Glutamatergic neuron (in vitro differentiated cells): ENCODE measurements at regions not wholly inside any gene's neighbourhood (a gene's known extent, or its start where the extent isn't known, plus 50 kb on each side); places are given as distances from the start of the nearest gene placed in this dataset.

ENCODE experiments used
- DNase-seq: peaks from one replicate; pipeline ENCODE4 v3.0.0; 2022
- H3K27ac Mint-ChIP-seq: one replicate; pipeline ENCODE4 v1.8.0; 2020; ENCODE audit warnings: mild to moderate bottlenecking, mixed read lengths, inconsistent platforms; ENCODE audit not compliant: unreplicated experiment
- H3K27me3 Mint-ChIP-seq: one replicate; pipeline ENCODE4 v1.8.0; 2020; ENCODE audit warnings: mild to moderate bottlenecking, moderate library complexity, mixed read lengths, inconsistent platforms; ENCODE audit not compliant: unreplicated experiment
- H3K36me3 Mint-ChIP-seq: one replicate; pipeline ENCODE4 v1.8.0; 2020; ENCODE audit warnings: mild to moderate bottlenecking, mixed read lengths, inconsistent platforms; ENCODE audit not compliant: unreplicated experiment
- H3K4me1 Mint-ChIP-seq: one replicate; pipeline ENCODE4 v1.8.0; 2020; ENCODE audit warnings: mild to moderate bottlenecking, low read depth, mixed read lengths, inconsistent platforms; ENCODE audit not compliant: unreplicated experiment
- H3K4me3 Mint-ChIP-seq: one replicate; pipeline ENCODE4 v1.8.0; 2020; ENCODE audit warnings: mild to moderate bottlenecking, mixed read lengths, inconsistent platforms; ENCODE audit not compliant: unreplicated experiment
- H3K9me3 Mint-ChIP-seq: one replicate; pipeline ENCODE4 v1.8.0; 2020; ENCODE audit warnings: mild to moderate bottlenecking, moderate library complexity, mixed read lengths, inconsistent platforms; ENCODE audit not compliant: unreplicated experiment
- TF ChIP-seq, protein P1 (sequence below): fragments of 200-600 bp; sonication (generic); IDR thresholded peaks from one replicate; pipeline ENCODE4 v1.5.0; 2021; ENCODE audit not compliant: partially characterized antibody, unreplicated experiment

DNA sequence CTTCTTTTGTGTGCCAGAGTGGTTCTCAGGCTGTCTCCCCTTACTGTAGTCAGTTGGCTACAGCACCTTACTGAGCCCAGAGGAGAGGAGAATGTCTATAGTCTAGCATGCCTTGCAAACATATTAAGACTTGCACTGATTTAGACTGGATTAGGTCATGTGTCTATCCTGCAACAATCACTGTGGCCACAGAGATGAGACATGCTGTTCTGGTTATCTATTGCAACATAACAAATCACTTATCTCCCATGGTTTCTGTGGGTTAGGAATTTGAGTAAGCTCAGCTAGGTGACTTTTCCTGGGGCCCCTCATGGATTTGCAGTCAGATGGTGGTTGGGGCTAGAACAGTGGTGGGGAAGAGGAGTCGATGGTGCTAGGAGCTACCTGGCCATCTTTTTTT lies 261.3 kb downstream of the SOD2 start:
- Mint-ChIP-seq H3K9me3 (peaks cover 5% of the 10 kb centered on the region), H3K4me1 (no peaks in the 10 kb centered on the region), H3K36me3 (peaks cover 10% of the 10 kb centered on the region), H3K27ac (no peak overlapping the region), H3K4me3 (no peak overlapping the region), H3K27me3 (no peaks in the 10 kb centered on the region)
- no peak for DNase-seq
- TF ChIP-seq, protein P1, sequence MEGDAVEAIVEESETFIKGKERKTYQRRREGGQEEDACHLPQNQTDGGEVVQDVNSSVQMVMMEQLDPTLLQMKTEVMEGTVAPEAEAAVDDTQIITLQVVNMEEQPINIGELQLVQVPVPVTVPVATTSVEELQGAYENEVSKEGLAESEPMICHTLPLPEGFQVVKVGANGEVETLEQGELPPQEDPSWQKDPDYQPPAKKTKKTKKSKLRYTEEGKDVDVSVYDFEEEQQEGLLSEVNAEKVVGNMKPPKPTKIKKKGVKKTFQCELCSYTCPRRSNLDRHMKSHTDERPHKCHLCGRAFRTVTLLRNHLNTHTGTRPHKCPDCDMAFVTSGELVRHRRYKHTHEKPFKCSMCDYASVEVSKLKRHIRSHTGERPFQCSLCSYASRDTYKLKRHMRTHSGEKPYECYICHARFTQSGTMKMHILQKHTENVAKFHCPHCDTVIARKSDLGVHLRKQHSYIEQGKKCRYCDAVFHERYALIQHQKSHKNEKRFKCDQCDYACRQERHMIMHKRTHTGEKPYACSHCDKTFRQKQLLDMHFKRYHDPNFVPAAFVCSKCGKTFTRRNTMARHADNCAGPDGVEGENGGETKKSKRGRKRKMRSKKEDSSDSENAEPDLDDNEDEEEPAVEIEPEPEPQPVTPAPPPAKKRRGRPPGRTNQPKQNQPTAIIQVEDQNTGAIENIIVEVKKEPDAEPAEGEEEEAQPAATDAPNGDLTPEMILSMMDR, result no peak

DNA sequence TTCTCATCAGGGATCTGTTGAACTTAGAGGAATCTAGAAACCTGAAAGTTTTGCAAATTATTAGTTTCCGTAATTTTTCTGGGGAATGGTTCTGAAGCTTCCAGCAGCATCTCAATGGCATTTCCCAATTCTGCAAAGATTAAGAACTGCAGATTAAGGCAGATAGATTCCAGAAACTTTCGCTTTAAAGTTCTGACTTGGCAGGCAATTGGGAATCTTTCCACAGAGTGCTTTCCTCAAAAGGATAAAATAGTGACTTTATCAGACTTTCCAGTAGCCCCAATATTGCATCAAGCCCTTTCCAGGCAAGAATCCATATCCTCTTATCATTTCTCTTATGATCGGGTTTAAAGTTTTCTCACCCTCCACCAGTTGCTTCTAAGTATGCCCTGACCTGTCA lies 261.1 kb downstream of the FNDC1 start:
- no peak overlapping the region for H3K4me3 Mint-ChIP-seq
- H3K9me3 Mint-ChIP-seq, result peaks cover 5% of the 10 kb centered on the region
- no peaks in the 10 kb centered on the region for H3K4me1 Mint-ChIP-seq
- TF ChIP-seq, protein P1, result no peak
- DNase-seq, result no peak
- peaks cover 10% of the 10 kb centered on the region for H3K36me3 Mint-ChIP-seq
- no peak overlapping the region for H3K27ac Mint-ChIP-seq
- H3K27me3 Mint-ChIP-seq, result peaks cover 1% of the 10 kb centered on the region

DNA sequence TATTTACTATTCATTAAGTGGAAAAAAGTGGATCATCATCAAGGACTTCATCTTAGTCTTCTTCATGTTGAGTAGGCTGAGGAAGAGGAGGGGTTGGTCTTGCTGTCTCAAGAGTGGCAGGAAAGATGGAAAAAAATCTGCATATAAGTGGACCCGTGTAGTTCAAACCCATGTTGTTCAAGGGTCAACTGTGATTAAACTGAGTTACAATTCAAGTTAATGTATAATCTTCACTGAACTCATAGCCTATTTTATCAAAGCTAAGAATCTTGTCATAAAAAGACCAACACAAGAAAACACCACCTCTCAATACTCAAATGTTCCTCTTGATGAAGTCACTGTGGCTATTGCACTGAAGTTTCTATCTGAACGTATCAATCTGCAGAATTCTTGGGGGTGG lies 260.2 kb downstream of the FNDC1 start:
- H3K27ac Mint-ChIP-seq, result no peak overlapping the region
- no peak for DNase-seq
- no peaks in the 10 kb centered on the region for H3K4me1 Mint-ChIP-seq
- peaks cover 5% of the 10 kb centered on the region for H3K9me3 Mint-ChIP-seq
- H3K4me3 Mint-ChIP-seq, result no peak overlapping the region
- TF ChIP-seq, protein P1, result no peak
- H3K27me3 Mint-ChIP-seq, result peaks cover 1% of the 10 kb centered on the region
- H3K36me3 Mint-ChIP-seq, result peaks cover 6% of the 10 kb centered on the region

DNA sequence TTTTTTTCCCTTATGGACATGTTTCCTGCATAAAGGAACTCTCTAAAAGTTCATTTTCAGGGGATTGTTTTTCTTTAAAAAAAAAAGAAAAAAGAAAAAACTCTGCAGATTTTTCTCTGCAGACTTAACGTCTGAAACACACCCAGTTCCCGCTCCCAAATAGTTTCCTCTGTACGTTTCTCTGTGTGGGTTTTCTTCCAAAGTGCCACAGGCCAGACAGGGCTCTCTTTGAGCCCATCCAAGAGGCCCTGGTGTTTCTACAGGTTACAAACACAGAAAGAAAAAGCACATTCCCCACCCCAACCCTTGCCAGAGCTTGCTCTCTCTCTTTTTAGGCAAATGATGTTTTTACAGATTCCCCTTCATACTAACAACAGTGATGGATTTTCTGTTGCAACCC lies 258.6 kb downstream of the FNDC1 start:
- no peak overlapping the region for H3K4me3 Mint-ChIP-seq
- H3K4me1 Mint-ChIP-seq, result no peaks in the 10 kb centered on the region
- H3K36me3 Mint-ChIP-seq, result no peaks in the 10 kb centered on the region
- TF ChIP-seq, protein P1, result no peak
- DNase-seq, result no peak
- no peaks in the 10 kb centered on the region for H3K9me3 Mint-ChIP-seq
- H3K27me3 Mint-ChIP-seq, result peaks cover 1% of the 10 kb centered on the region
- no peak overlapping the region for H3K27ac Mint-ChIP-seq

DNA sequence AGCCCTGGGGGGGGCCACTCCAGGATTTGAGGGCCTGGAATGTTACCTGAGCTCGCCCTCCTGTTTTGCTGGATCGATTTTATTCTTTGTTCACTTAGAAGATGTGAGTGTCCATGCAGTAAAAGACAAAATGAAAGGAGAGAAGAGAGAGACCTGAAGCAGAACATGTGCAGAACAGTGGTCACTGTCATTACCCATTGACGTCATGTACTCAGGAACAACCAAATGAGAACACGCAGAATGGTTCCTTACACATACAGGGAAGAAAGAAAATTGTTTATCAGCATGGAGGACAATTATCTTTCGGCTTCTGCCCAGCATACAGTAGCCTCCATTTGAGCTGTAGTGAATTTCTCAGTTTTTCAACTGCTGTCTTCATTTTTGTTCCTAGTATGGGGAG lies 258.1 kb downstream of the FNDC1 start:
- Mint-ChIP-seq H3K4me3 (no peak overlapping the region), H3K9me3 (no peaks in the 10 kb centered on the region), H3K27ac (no peak overlapping the region), H3K27me3 (peaks cover 1% of the 10 kb centered on the region), H3K4me1 (no peaks in the 10 kb centered on the region), H3K36me3 (no peaks in the 10 kb centered on the region)
- TF ChIP-seq, protein P1, result no peak
- no peak for DNase-seq
